RCC 7860 (cell line): ENCODE measurements at regions not wholly inside any gene's neighbourhood (a gene's known extent, or its start where the extent isn't known, plus 50 kb on each side); places are given as distances from the start of the nearest gene placed in this dataset.

Experiments used
- DNase-seq: peaks from one replicate; pipeline ENCODE4 v3.0.0-alpha.2; 2015; ENCODE audit warnings: low spot score
- FAIRE-seq: peaks from 2 replicates; lab custom pipeline; 2012; peaks lifted over from hg19 to GRCh38; lab: Jason Lieb, UNC

GRCh38 chr17:71334048-71334751, 786.6 kb upstream of the SOX9 start:
- no peak for DNase-seq
- FAIRE-seq: no peak

GRCh38 chr17:71335212-71335611, 785.6 kb upstream of the SOX9 start:
- FAIRE-seq: no peak
- DNase-seq: no peak

GRCh38 chr17:71337938-71338337, 782.9 kb upstream of the SOX9 start:
- no peak for FAIRE-seq
- DNase-seq: no peak

- FAIRE-seq (peak; percentile 51), DNase-seq (peak; percentile 27)
Measured at GRCh38 chr17:71338396-71338795, 782.4 kb upstream of the SOX9 start.

GRCh38 chr17:71339206-71339605, 781.6 kb upstream of the SOX9 start:
- FAIRE-seq (no peak), DNase-seq (no peak)

GRCh38 chr17:71342737-71343136, 778.1 kb upstream of the SOX9 start:
- DNase-seq: peak; percentile 33
- FAIRE-seq: no peak

GRCh38 chr17:71349908-71350600, 770.8 kb upstream of the SOX9 start:
- no peak for FAIRE-seq
- DNase-seq: no peak

GRCh38 chr17:71360301-71360700, 760.5 kb upstream of the SOX9 start:
- no peak for DNase-seq
- FAIRE-seq: no peak

- peak; percentile 75 for FAIRE-seq
- peak; percentile 60 for DNase-seq
Measured at GRCh38 chr17:71361656-71362450, 759.0 kb upstream of the SOX9 start.

- FAIRE-seq: no peak
- DNase-seq: peak; percentile 20
Measured at GRCh38 chr17:71363661-71364060, 757.2 kb upstream of the SOX9 start.

- FAIRE-seq (no peak), DNase-seq (no peak)
Measured at GRCh38 chr17:71371809-71372208, 749.0 kb upstream of the SOX9 start.

- no peak for DNase-seq
- FAIRE-seq: no peak
Measured at GRCh38 chr17:71375948-71376347, 744.9 kb upstream of the SOX9 start.

GRCh38 chr17:71376933-71377332, 743.9 kb upstream of the SOX9 start:
- no peak for DNase-seq
- no peak for FAIRE-seq

- FAIRE-seq: no peak
Measured at GRCh38 chr17:71378036-71378435, 742.8 kb upstream of the SOX9 start.

GRCh38 chr17:71378741-71379140, 742.1 kb upstream of the SOX9 start:
- FAIRE-seq (no peak), DNase-seq (no peak)

More at GRCh38 chr17:71378036-71378435, 742.8 kb upstream of the SOX9 start:
- DNase-seq: no peak

GRCh38 chr17:71379512-71379911, 741.3 kb upstream of the SOX9 start:
- DNase-seq (no peak), FAIRE-seq (no peak)

GRCh38 chr17:71380535-71380934, 740.3 kb upstream of the SOX9 start:
- FAIRE-seq: no peak
- no peak for DNase-seq

- FAIRE-seq (no peak), DNase-seq (no peak)
Measured at GRCh38 chr17:71380936-71381335, 739.9 kb upstream of the SOX9 start.

GRCh38 chr17:71383091-71383490, 737.7 kb upstream of the SOX9 start:
- FAIRE-seq (no peak), DNase-seq (no peak)

GRCh38 chr17:71387456-71387855, 733.4 kb upstream of the SOX9 start:
- DNase-seq: no peak
- no peak for FAIRE-seq

GRCh38 chr17:71392715-71393567, 727.9 kb upstream of the SOX9 start:
- DNase-seq: no peak
- FAIRE-seq: no peak
